RWPE1 (cell line): ENCODE measurements at regions not wholly inside any gene's neighbourhood (a gene's known extent, or its start where the extent isn't known, plus 50 kb on each side); places are given as distances from the start of the nearest gene placed in this dataset.

ENCODE experiments used
- CTCF ChIA-PET: fragments of 350-600 bp; sonication (Branson Sonifier 250); formaldehyde crosslinking; extraction: SDS; loops from one replicate; lab custom pipeline; 2021; lab: Yijun Ruan, JAX
- POLR2A ChIA-PET: fragments of 400-600 bp; formaldehyde crosslinking; extraction: SDS; loops from one replicate; lab custom pipeline; 2020; ENCODE audit warnings: antibody characterized with exemption; ENCODE audit not compliant: low non-redundant PET; lab: Yijun Ruan, JAX
- DNase-seq: peaks from one replicate; pipeline ENCODE4 v3.0.0; 2012; ENCODE audit warnings: low spot score
- H3K27ac ChIP-seq: fragments of 450-650 bp; 2 replicates; pipeline ENCODE4 v1.5.1; 2017
- TF ChIP-seq, protein P1 (sequence below): fragments of 450-650 bp; conservative IDR thresholded peaks from 2 replicates; pipeline ENCODE4 v1.5.1; 2017; ENCODE audit warnings: low read depth, mild to moderate bottlenecking

DNA sequence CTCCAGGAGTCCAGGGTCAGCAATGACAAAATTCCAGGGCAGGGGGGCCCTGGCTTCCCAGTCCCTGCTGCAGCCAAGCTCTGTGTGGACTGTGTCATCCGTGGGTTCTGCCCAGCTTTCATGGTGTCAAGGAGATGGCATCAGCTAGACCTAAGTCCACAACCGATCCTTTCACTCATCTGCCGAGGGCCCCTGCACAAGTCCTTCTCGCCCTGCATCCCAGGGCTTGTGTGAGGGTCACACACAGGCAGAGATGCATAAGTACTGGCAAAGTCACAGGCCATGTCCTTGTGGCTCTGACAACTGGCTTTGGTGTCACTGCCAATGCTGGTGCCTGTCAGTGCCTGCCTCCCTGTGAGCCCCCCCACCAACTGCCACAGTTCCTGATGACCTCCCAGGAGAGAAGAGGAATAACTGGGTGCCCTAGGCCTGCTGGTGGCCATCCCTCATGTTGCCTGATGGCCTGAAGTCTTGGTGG lies 181.4 kb upstream of the CST7 start:
- POLR2A ChIA-PET = no interaction called here

DNA sequence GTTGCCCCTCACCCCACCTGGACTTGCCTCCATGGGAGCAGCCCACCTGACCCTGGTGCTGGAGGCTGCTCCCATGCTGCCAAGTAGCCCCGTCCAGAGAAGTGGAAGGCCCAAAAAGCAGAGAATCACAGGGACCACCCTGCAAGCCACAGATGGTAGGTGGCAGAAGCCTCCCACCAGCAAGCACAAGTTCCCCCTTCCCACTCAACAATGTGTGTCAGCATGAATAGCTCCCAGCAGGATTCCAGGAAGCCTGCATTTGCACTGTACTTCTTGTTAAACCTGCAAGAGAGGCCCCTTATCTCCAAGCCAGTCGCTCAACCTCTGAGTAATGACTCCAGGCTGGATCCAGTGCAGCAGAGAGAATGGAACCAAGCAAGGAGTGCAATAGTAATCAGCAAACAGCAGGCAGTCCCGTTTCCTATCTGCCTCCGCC lies 180.8 kb upstream of the CST7 start:
- POLR2A ChIA-PET = no interaction called here
- DNase-seq = no peak
- H3K27ac ChIP-seq = no peak overlapping the region
- CTCF ChIA-PET = no interaction called here
- TF ChIP-seq, protein P1, sequence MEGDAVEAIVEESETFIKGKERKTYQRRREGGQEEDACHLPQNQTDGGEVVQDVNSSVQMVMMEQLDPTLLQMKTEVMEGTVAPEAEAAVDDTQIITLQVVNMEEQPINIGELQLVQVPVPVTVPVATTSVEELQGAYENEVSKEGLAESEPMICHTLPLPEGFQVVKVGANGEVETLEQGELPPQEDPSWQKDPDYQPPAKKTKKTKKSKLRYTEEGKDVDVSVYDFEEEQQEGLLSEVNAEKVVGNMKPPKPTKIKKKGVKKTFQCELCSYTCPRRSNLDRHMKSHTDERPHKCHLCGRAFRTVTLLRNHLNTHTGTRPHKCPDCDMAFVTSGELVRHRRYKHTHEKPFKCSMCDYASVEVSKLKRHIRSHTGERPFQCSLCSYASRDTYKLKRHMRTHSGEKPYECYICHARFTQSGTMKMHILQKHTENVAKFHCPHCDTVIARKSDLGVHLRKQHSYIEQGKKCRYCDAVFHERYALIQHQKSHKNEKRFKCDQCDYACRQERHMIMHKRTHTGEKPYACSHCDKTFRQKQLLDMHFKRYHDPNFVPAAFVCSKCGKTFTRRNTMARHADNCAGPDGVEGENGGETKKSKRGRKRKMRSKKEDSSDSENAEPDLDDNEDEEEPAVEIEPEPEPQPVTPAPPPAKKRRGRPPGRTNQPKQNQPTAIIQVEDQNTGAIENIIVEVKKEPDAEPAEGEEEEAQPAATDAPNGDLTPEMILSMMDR = no peak

More for the DNA sequence above, 181.4 kb upstream of the CST7 start:
- no peak overlapping the region for H3K27ac ChIP-seq
- TF ChIP-seq, protein P1 = no peak
- CTCF ChIA-PET = no interaction called here
- no peak for DNase-seq

DNA sequence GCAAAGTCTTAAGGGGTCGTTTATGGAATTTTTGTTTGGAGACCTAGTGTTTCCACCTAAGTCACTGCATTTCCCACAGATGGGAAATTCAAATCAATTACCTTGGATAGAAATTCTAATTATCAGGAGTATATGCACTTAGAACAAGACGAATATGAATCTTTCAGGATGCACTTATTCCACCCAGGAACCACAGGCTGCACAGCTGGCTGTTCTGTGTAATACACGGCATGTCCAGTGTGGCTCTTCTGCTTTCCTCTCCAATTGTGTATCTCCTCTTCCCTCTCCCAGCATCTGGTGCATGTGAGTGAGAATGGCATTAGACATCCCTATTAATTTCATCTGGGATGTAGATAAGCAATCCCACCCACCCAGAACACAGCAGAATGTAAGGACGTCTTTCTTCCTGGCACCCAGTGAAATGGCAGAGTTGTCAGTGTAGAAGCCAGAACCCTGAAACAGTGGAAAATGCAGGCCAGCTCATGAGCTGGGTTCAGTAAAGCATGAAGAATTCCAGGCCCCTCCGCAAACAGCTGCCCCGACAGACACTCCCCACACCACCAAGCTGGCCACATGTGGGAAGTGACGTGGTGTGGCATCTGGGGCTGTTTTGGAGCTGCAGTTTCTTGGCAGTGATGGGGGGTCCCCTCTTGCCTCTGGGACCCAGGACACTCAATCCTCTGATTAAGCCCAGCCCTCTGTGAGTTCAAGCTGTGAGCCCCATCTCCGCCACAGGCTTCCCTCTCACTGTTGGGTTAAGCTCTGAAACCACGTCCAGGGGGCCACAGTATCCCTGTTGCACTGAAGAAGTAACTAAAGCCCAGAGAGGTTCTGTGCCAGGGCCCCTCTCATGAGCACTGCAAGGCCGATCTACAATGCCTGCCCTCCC lies 180.1 kb upstream of the CST7 start:
- no peak overlapping the region for H3K27ac ChIP-seq
- ChIA-PET POLR2A (no interaction called here), CTCF (interaction anchor here (0.7 kb wide), 1 partner anchor 146 kb away, joined by 3 read pairs; no protein-coding TSS in a partner anchor)
- TF ChIP-seq, protein P1 = no peak
- DNase-seq = no peak

DNA sequence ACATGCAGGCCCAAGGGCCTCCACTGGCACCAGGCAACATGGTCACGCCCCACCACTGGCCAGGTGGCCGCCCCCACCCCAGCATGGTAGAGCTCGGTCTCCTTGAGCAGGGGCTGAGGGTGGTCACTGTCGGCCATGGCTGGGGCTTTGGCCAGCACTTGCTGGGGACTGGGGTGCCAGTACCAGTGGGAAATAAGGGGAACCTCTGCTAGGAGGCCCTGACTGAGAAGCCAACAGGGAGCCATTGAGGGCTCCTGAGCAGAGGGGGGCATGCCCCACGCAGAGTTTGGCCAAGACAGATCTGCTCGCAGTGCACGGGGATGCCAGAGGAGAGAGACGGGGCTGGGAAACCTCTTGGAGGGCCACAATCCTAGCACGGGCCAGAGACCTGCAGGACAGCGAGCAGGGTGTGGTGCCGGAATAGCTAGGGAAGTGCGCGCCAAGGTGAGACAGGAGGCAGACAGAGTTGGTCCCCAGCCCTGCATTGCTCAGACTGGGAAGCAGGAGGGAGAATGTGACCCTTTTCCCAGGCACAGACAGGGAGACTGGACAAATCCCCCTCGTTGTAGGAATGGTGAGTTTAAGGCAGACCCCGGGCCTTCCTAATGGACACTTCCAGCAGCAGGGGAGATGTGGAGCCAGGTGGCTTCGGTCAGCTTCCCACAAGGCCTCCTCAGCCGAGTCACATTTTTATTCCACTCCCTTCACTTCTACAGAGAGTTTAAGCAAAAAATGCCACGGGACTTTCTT lies 179.0 kb upstream of the CST7 start:
- TF ChIP-seq, protein P1 = no peak
- no peak overlapping the region for H3K27ac ChIP-seq
- CTCF ChIA-PET = interaction anchor here (0.6 to 0.7 kb wide), 2 partner anchors 24 to 145 kb away, joined by 3 read pairs; no protein-coding TSS in a partner anchor
- no peak for DNase-seq
- POLR2A ChIA-PET = no interaction called here

DNA sequence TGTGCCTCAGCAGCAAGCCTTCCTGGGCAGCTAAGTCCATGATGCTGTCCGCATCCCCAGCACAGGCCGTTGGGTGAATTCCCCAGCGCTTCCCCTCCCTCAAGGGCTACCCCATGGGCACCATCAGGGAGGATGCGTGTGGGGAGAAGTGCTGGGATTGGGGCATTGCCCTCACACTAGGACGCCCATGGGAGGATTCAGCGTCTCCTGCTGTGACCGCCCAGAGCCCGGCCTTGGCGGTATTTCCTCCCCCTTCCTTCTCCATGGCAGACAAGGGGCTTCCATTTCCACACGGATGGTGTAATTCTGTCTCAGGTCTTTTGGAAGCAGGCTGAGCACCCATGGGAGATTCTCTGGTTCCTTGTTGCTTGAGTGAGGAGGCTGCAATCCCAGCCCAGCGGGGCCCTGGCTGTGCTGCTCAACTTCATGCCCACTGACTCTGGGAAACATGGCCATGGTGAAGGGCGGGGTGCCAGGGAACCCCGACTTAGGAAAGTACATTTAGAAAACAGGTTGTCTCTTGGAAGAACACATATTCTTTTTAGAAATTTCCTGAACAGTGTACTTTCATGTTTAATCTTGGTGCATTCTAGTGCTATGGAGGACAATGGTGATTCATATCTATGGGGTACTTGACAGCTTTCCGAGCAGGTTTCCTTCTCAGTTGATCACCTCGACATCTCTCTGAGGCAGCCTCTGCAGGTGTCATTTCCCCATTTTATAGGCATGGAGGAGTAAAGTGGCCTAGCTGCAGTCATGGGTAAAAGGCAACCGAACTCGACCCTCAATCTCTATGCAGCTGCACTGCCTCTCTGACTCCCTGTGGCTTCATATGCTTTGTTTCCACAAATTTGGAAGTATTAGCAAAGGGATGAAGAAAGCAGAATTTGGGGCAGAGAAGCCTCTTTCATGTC lies 178.2 kb upstream of the CST7 start:
- TF ChIP-seq, protein P1 = no peak
- no peak overlapping the region for H3K27ac ChIP-seq
- POLR2A ChIA-PET = no interaction called here
- no peak for DNase-seq
- CTCF ChIA-PET = interaction anchor here (0.6 kb wide), 1 partner anchor 23 kb away, joined by 3 read pairs; no protein-coding TSS in a partner anchor
